ENCODE measurements at regions not wholly inside any gene's neighbourhood (a gene's known extent, or its start where the extent isn't known, plus 50 kb on each side); places are given as distances from the start of the nearest gene placed in this dataset.

DNA sequence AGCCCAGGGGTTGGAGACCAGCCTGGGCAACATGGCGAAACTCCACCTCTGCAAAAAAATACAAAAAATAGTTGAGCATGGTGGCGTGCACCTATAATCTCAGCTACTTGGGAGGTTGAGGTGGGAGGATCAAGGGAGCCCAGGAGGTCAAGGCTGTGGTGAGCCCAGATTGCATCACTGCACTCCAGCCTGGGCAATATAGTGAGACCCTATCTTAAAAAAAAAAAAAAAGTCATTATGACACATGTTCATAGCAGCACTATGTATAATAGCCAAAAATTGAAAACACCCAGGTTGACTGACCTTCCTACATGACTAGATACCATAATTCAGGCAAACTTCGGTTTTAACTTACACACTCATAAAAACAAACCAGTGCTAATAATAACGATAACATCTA lies 90.8 kb upstream of the RBPJ start (continued):
- TF ChIP-seq, protein P1, sequence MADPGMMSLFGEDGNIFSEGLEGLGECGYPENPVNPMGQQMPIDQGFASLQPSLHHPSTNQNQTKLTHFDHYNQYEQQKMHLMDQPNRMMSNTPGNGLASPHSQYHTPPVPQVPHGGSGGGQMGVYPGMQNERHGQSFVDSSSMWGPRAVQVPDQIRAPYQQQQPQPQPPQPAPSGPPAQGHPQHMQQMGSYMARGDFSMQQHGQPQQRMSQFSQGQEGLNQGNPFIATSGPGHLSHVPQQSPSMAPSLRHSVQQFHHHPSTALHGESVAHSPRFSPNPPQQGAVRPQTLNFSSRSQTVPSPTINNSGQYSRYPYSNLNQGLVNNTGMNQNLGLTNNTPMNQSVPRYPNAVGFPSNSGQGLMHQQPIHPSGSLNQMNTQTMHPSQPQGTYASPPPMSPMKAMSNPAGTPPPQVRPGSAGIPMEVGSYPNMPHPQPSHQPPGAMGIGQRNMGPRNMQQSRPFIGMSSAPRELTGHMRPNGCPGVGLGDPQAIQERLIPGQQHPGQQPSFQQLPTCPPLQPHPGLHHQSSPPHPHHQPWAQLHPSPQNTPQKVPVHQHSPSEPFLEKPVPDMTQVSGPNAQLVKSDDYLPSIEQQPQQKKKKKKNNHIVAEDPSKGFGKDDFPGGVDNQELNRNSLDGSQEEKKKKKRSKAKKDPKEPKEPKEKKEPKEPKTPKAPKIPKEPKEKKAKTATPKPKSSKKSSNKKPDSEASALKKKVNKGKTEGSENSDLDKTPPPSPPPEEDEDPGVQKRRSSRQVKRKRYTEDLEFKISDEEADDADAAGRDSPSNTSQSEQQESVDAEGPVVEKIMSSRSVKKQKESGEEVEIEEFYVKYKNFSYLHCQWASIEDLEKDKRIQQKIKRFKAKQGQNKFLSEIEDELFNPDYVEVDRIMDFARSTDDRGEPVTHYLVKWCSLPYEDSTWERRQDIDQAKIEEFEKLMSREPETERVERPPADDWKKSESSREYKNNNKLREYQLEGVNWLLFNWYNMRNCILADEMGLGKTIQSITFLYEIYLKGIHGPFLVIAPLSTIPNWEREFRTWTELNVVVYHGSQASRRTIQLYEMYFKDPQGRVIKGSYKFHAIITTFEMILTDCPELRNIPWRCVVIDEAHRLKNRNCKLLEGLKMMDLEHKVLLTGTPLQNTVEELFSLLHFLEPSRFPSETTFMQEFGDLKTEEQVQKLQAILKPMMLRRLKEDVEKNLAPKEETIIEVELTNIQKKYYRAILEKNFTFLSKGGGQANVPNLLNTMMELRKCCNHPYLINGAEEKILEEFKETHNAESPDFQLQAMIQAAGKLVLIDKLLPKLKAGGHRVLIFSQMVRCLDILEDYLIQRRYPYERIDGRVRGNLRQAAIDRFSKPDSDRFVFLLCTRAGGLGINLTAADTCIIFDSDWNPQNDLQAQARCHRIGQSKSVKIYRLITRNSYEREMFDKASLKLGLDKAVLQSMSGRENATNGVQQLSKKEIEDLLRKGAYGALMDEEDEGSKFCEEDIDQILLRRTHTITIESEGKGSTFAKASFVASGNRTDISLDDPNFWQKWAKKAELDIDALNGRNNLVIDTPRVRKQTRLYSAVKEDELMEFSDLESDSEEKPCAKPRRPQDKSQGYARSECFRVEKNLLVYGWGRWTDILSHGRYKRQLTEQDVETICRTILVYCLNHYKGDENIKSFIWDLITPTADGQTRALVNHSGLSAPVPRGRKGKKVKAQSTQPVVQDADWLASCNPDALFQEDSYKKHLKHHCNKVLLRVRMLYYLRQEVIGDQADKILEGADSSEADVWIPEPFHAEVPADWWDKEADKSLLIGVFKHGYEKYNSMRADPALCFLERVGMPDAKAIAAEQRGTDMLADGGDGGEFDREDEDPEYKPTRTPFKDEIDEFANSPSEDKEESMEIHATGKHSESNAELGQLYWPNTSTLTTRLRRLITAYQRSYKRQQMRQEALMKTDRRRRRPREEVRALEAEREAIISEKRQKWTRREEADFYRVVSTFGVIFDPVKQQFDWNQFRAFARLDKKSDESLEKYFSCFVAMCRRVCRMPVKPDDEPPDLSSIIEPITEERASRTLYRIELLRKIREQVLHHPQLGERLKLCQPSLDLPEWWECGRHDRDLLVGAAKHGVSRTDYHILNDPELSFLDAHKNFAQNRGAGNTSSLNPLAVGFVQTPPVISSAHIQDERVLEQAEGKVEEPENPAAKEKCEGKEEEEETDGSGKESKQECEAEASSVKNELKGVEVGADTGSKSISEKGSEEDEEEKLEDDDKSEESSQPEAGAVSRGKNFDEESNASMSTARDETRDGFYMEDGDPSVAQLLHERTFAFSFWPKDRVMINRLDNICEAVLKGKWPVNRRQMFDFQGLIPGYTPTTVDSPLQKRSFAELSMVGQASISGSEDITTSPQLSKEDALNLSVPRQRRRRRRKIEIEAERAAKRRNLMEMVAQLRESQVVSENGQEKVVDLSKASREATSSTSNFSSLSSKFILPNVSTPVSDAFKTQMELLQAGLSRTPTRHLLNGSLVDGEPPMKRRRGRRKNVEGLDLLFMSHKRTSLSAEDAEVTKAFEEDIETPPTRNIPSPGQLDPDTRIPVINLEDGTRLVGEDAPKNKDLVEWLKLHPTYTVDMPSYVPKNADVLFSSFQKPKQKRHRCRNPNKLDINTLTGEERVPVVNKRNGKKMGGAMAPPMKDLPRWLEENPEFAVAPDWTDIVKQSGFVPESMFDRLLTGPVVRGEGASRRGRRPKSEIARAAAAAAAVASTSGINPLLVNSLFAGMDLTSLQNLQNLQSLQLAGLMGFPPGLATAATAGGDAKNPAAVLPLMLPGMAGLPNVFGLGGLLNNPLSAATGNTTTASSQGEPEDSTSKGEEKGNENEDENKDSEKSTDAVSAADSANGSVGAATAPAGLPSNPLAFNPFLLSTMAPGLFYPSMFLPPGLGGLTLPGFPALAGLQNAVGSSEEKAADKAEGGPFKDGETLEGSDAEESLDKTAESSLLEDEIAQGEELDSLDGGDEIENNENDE (IDR thresholded peaks at IDR 0.05; ENCODE audit: insufficient replicate concordance, low read length): no peak
- TF ChIP-seq SP2 (IDR thresholded peaks at IDR 0.05; ENCODE audit: low read length) (no peak), CBX8 (IDR thresholded peaks at IDR 0.05; ENCODE audit: borderline replicate concordance, low read depth, low read length) (no peak), TEAD4 (IDR thresholded peaks at IDR 0.05; ENCODE audit: low read depth, low read length) (no peak)

All from H1 (cell line).